C4-2B (cell line): ENCODE measurements at regions not wholly inside any gene's neighbourhood (a gene's known extent, or its start where the extent isn't known, plus 50 kb on each side); places are given as distances from the start of the nearest gene placed in this dataset.

ENCODE experiments used
- H3K27ac ChIP-seq: fragments of 450-650 bp; 2 replicates; pipeline ENCODE4 v1.5.1; 2017
- CTCF ChIP-seq: fragments of 450-650 bp; conservative IDR thresholded peaks from 2 replicates; pipeline ENCODE4 v1.5.1; 2017; ENCODE audit warnings: mild to moderate bottlenecking
- ZFX ChIP-seq: fragments of 450-650 bp; IDR thresholded peaks from 2 replicates; pipeline ENCODE4 v1.6.1; 2017

GRCh38 chr17:52756746-52757145, 598.2 kb upstream of the CA10 start:
- no peak overlapping the region for H3K27ac ChIP-seq

GRCh38 chr17:52754838-52755237, 596.3 kb upstream of the CA10 start:
- H3K27ac ChIP-seq, result no peak overlapping the region

More at GRCh38 chr17:52756746-52757145, 598.2 kb upstream of the CA10 start:
- TF ChIP-seq CTCF (no peak), ZFX (no peak)

DNA sequence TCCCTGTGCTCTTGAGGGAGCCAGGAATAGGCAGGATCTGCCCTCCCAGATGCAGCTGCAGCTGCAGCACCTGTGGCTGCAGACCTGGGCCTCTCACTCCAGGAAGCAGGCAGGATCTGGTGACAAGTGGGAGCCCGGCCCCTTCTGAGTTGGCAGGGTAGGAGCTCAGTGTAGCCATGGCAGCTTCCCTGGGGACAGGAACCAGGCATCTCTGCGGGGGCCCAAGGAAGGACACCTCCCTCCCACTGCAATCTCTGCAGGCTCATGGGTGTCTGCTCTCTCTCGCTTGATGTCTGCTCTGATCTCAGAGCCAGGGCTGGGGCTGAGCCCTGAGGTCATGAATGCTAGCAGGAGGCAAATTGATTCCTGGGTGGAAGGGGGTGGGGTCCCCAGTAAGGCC, 592.5 kb upstream of the CA10 start:
- H3K27ac ChIP-seq, result no peak overlapping the region
- no peak for TF ChIP-seq CTCF
- TF ChIP-seq ZFX, result no peak

More at GRCh38 chr17:52754838-52755237, 596.3 kb upstream of the CA10 start:
- TF ChIP-seq CTCF, result no peak
- TF ChIP-seq ZFX, result no peak

DNA sequence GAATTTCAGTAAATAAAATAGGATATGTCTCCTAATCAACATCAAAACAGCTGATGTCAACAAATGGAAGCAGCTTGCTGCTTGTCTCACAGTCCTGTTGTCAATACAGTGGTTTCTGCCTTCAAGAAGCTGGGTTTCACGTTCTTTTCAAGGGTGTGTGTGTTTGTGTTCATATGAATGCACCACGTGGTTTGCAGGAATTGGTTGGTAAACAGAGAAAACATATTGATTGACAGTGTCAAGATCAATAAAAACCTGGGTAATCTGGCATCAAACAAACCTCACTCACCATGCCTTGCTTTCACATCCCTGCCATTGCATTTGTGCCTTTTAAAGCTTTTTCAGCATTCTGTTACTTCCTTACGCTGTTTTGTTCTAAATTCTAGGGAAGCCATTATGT, 585.7 kb upstream of the CA10 start:
- no peak overlapping the region for H3K27ac ChIP-seq

DNA sequence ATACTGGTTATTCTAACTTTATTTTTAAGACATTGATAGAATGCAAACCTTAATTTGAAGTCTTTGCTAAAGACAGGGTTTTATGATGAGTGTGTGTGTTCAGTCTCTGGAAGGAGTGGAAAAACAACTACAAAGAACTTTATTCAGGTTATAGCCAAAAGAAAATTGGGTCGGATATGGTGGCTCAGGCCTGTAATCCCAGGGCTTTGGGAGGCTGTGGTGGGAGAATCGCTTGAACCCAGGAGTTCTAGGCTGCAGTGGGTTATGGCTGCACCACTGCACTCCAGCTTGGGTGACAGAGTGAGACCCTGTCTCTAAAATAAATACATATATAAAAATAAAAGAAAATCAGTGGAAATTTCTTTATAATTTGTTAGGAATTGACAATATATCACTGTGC, 581.5 kb upstream of the CA10 start:
- H3K27ac ChIP-seq, result no peak overlapping the region
- TF ChIP-seq ZFX, result no peak
- TF ChIP-seq CTCF, result no peak

More for the DNA sequence above, 585.7 kb upstream of the CA10 start:
- no peak for TF ChIP-seq ZFX
- TF ChIP-seq CTCF, result no peak

DNA sequence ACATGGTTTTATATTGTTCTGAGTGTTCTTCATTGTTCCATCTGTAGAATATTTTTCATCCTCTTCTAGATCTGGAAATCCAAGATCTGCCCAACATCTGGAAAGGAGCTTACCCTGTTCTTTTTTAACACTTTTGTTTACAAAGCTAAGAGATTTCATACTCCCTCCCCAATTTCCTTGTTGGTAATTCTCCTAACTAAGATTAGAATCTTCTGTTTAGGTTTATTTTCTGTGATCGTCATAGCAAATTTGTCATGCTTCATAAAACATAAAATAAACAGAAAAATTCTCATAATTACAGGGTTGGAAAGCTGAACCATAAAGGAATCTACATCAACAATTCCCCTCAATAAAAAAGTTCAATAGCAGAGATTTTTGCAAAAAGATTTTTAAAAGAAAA, 580.3 kb upstream of the CA10 start:
- H3K27ac ChIP-seq, result no peak overlapping the region
- TF ChIP-seq ZFX (no peak), CTCF (no peak)

- TF ChIP-seq CTCF (no peak), ZFX (no peak)
- H3K27ac ChIP-seq, result no peak overlapping the region
Observed at GRCh38 chr17:52737071-52737470, 578.6 kb upstream of the CA10 start.
